GM12892 (cell line): ENCODE measurements at regions not wholly inside any gene's neighbourhood (a gene's known extent, or its start where the extent isn't known, plus 50 kb on each side); places are given as distances from the start of the nearest gene placed in this dataset.

ENCODE experiments used
- POLR2A ChIP-seq: IDR thresholded peaks from 2 replicates; pipeline ENCODE4 v1.6.1; 2011; ENCODE audit warnings: low read depth, low read length, control low read depth
- TAF1 ChIP-seq: IDR thresholded peaks from 2 replicates; pipeline ENCODE4 v1.6.1; 2011; ENCODE audit warnings: low read depth, mild to moderate bottlenecking, control low read depth, low read length, borderline replicate concordance

- TF ChIP-seq TAF1: no peak
- TF ChIP-seq POLR2A: no peak
Observed at GRCh38 chr15:62928242-62928999, 114.1 kb upstream of the TPM1 start.
